ENCODE measurements at regions not wholly inside any gene's neighbourhood (a gene's known extent, or its start where the extent isn't known, plus 50 kb on each side); places are given as distances from the start of the nearest gene placed in this dataset.

DNA sequence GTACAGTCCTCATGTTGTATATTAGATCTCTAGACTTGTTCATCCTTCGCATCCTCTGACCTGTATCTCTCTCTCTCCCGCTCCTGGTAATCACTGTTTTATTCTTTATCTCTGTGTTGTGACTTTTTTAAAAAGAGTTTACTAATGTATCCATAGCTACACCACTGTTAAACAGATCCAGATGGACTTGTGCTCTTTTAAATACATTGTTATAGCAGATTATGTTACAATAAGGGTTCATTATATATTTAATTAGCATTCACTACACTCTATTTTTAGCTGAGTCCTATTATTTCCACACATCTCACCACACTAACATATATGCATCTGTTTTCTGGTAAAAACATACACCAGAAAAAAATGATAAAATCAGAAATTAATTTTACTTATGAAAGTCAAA is 90.5 kb downstream of the RBM43 start:
- Mint-ChIP-seq H3K4me1 (no peaks in the 10 kb centered on the region), H3K27me3 (no peaks in the 10 kb centered on the region), H3K36me3 (no peaks in the 10 kb centered on the region)

DNA sequence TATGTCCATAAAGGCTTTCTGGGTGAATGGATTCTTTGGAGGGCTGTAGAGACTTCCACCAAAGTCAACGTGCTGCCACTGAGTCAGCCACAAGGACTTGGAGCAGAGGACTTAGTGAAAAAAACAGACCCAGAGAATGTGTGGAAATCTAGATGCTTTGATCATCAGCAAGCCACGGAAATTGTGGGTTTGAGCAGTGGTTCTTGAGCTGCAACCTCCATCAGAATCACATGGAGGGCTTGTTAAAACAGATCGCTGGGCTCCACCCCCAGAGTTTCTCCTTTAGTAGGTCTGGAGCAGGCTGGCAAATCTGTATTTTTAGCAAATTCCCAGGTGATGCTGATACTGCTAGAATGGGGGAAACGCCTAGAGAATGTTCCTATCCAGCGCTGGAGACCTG is 95.3 kb downstream of the RBM43 start:
- no peak overlapping the region for H3K4me3 Mint-ChIP-seq
- no peak overlapping the region for H3K27ac Mint-ChIP-seq
- no peaks in the 10 kb centered on the region for H3K4me1 Mint-ChIP-seq

More for the DNA sequence above, 90.5 kb downstream of the RBM43 start:
- Mint-ChIP-seq H3K27ac (no peak overlapping the region), H3K4me3 (no peak overlapping the region), H3K9me3 (no peaks in the 10 kb centered on the region)
- ATAC-seq: no peak

DNA sequence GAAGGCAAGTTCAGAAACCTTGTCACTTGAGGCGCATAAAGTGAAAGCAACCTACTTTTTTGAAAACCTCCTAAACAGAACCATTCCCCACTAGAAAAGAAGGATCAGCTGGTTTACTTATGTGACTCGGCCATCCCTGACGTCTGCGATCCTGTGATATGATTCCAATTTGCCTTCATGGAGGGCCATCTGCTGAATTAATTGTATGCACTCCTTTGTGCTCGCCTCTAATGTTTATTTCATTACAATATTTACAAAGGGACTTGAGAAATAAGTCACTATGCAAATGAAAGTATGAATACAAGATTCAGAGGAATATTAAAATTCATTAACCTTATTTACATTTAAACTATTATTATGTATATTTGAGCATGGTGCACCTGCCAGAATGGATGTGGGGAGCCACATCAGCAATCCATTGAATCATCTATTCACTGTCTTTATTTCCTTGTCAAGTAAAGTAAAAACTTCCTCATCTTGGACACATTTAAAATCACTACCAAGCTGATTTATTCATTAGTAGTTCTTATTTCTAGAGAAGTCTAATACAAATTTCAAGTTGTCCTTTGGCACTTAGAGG is 96.5 kb downstream of the RBM43 start:
- Mint-ChIP-seq H3K9me3 (no peaks in the 10 kb centered on the region), H3K27me3 (peaks cover 9% of the 10 kb centered on the region), H3K36me3 (no peaks in the 10 kb centered on the region), H3K4me3 (no peak overlapping the region), H3K27ac (no peak overlapping the region), H3K4me1 (no peaks in the 10 kb centered on the region)
- ATAC-seq: no peak

More for the DNA sequence above, 95.3 kb downstream of the RBM43 start:
- H3K36me3 Mint-ChIP-seq: no peaks in the 10 kb centered on the region
- H3K27me3 Mint-ChIP-seq: peaks cover 6% of the 10 kb centered on the region
- ATAC-seq: no peak
- no peaks in the 10 kb centered on the region for H3K9me3 Mint-ChIP-seq

DNA sequence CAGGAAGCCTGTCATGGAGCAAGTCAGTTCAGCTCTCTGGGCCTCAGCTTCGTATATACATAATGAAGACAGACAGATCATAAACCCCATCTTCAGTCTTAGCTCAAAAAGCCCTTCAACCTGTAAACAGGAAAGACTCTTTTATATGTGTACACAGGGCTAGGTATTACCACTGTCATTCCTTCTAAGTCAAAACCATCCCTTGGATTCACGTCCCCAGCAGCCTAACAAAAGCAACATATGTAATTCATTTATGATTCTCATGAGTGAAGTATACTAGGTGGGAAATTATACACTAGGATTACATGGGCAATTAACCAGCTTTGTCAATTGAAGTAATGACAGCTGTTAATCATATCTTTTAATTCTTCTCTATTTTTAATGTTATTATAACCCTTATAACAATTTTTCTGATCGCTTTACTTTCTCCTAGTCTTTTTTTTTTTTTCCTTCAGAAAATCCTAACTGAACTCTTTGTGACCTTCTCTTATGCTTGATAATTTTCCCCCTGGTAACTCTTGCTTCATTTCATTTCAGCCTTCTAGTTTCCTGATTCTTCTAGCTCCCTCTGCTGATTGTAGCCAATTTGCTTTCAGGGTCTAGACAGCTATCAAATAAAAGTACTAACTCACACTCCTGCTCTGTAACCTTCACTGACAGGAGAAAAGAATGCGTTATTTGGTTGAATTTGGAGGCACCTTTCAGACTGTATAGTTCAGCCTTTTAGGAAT is 99.7 kb downstream of the RBM43 start:
- Mint-ChIP-seq H3K4me1 (no peaks in the 10 kb centered on the region), H3K36me3 (no peaks in the 10 kb centered on the region), H3K27me3 (peaks cover 14% of the 10 kb centered on the region), H3K4me3 (no peak overlapping the region), H3K9me3 (no peaks in the 10 kb centered on the region), H3K27ac (no peak overlapping the region)
- no peak for ATAC-seq

DNA sequence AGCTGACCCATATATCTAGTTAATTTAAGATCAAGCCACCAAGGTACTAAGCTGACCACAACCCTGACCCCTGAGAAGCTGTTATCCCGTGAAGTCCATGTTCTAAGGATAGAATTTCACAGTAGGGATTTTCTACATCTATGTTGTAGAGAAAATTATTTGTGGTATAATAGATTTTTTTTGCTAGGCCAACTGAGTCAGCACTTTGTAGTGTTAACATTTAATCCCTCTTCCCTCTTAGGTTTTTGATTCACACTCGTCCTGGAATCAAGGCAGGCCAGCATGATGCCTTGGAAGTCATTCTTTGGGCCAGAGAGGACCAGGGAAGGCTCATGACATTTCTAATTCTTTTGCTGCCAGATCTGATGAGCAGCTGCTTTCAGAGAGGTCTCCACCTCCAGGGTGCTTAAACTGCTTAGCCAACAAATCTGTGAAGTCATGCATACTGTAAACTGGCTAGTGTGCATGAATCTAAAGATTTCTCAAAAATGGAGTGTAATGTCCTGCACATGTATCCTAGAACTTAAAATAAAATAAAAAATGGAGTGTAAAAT is 102.5 kb downstream of the RBM43 start:
- Mint-ChIP-seq H3K4me3 (no peak overlapping the region), H3K36me3 (no peaks in the 10 kb centered on the region), H3K4me1 (no peaks in the 10 kb centered on the region), H3K27me3 (peaks cover 8% of the 10 kb centered on the region), H3K9me3 (no peaks in the 10 kb centered on the region), H3K27ac (no peak overlapping the region)
- ATAC-seq: no peak

DNA sequence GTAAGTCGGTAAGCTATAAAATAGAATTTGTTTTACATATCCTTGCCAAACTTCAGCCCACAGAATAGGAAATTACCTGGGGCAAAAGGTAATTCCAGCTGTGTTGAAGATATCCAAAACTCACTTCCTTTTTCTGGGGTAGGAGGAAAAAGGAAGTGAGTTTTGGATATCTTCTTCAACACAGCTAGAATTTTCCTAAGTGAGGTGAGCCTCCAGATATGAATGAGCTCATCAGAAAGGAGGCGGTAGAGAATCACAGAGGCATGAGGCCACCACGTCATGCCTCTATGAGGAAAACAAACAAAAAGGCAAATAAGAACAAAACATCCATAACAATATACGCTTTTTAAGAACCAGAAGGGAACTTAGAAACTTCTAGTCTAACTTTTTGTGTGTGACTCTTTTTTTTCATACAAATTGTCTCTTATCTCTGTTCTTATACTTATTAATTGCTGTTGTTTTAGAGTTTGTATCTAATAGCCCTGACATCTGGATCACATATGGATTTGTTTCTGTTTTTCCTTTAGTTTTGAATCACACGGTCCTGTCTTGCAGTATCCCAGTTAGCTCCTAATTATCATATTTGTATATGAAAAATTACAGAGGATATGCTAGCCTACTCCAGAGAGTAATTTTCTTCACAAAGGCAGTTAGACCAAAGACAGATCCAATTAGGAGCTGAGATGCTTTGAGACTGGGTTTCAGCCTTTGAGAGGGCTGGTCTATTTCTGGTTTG is 104.5 kb downstream of the RBM43 start:
- Mint-ChIP-seq H3K4me3 (no peak overlapping the region), H3K27me3 (peaks cover 19% of the 10 kb centered on the region), H3K4me1 (no peaks in the 10 kb centered on the region), H3K36me3 (no peaks in the 10 kb centered on the region), H3K9me3 (no peaks in the 10 kb centered on the region), H3K27ac (no peak overlapping the region)
- ATAC-seq: no peak

DNA sequence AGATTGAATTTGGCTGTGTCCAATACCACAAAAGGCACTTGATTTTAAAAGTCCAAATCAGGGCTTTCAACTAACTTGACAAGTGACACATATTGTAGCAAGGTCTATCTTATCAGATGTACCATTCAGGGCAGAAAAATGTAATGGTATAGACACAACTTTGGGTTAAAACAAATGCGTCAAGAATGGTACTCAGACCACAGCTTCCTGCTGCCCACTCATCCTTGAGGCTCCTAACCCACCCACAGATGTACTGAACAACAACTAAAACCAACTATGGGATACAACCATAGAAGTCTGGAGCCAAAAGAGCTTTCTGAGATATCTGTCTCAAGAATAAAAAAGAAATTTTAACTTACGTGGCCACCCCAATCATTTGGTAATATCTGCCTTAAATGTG is 105.2 kb downstream of the RBM43 start:
- H3K27me3 Mint-ChIP-seq: peaks cover 19% of the 10 kb centered on the region
- ATAC-seq: no peak
- no peaks in the 10 kb centered on the region for H3K4me1 Mint-ChIP-seq
- H3K4me3 Mint-ChIP-seq: no peak overlapping the region
- no peak overlapping the region for H3K27ac Mint-ChIP-seq
- H3K9me3 Mint-ChIP-seq: no peaks in the 10 kb centered on the region
- no peaks in the 10 kb centered on the region for H3K36me3 Mint-ChIP-seq

DNA sequence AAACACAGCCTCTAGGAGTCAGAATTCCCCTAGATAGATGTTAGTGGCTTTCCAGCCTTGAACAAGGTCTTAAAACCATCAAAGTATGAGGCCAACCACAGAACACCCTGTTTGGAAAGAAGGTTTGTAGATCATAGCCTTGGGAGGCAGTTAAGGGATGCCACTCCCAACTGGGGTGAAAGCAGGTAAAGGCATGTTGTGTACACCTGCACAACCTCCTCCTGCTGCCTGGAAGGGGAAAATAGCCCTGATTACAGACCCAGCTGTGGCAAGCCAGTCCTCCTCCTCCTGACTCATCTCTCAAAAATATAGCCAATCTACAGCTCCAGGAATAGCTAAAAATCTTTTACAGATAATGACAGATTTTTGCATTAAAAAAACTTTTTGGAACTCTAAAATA is 108.1 kb downstream of the RBM43 start:
- H3K27ac Mint-ChIP-seq: no peak overlapping the region
- no peaks in the 10 kb centered on the region for H3K4me1 Mint-ChIP-seq
- H3K4me3 Mint-ChIP-seq: no peak overlapping the region
- no peaks in the 10 kb centered on the region for H3K36me3 Mint-ChIP-seq
- no peaks in the 10 kb centered on the region for H3K9me3 Mint-ChIP-seq
- H3K27me3 Mint-ChIP-seq: peaks cover 11% of the 10 kb centered on the region
- ATAC-seq: no peak

DNA sequence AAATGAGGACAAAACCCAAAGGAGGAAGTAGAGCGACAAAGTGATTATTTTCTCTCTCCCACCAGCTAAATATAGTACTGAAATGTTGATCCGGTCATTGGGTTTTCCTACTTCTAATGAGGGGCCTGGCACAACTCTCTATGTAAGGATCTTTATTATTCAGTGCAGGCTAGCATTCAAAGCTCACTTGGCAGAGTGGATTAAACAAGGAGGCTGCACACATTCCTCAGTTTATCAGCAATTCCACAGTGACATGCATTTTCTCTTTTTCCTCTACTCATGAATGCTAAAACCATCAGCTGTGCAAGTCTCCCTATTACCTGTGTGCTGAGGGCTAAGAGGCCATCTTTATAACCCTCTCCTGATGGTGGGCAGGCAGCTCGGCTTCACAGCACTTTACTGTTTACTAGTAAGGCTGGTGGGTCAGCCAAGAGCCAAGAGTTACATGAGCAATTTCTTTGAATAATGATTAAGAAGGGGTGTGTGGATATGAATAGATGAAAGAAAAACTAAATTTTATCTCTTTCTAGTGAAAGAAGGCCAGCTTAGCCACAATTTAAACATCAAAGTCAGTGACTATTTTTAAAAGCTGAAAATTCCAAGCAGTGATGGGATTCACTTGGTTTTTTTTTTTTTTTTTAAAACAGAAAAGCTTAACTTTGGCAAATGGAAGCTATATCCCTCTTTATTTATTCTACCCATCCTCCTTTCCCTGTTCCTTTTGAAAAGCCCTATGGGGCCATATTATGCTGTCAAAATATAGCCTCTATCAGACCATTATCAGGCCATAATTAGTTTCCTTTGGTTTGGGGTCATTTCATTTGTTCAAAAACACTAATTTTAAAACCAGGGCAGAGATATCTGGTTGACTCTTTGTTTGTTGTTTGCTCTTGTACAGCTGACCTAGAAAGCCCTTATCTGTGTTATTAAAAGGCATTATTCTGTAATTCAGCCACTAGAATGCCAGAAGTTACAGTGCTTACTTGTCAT is 111.0 kb downstream of the RBM43 start:
- Mint-ChIP-seq H3K4me3 (no peak overlapping the region), H3K27me3 (peaks cover 11% of the 10 kb centered on the region), H3K4me1 (no peaks in the 10 kb centered on the region), H3K36me3 (no peaks in the 10 kb centered on the region), H3K27ac (no peak overlapping the region), H3K9me3 (no peaks in the 10 kb centered on the region)
- no peak for ATAC-seq

DNA sequence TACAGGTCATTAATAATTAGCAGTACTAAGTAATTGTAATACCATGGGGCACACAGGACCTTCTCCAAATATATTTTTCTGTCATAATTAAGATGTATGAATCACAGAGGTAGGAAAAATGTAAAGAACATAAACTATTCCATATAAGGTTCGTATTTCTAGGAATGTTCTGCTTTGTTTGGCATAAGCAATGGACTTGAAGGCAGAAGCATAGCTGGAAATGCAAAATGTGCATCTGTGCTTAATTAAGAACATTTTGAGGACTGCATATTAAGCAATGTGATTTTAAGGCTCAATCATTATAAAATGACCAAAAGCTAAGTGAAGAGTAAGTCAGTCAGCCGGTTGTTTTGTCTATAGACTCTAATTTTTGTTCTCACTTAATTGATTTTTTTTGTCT is 123.2 kb downstream of the RBM43 start:
- H3K36me3 Mint-ChIP-seq: no peaks in the 10 kb centered on the region
- no peak for ATAC-seq
- no peaks in the 10 kb centered on the region for H3K4me1 Mint-ChIP-seq
- no peak overlapping the region for H3K4me3 Mint-ChIP-seq
- no peaks in the 10 kb centered on the region for H3K27me3 Mint-ChIP-seq
- H3K27ac Mint-ChIP-seq: no peak overlapping the region
- H3K9me3 Mint-ChIP-seq: peaks cover 3% of the 10 kb centered on the region

DNA sequence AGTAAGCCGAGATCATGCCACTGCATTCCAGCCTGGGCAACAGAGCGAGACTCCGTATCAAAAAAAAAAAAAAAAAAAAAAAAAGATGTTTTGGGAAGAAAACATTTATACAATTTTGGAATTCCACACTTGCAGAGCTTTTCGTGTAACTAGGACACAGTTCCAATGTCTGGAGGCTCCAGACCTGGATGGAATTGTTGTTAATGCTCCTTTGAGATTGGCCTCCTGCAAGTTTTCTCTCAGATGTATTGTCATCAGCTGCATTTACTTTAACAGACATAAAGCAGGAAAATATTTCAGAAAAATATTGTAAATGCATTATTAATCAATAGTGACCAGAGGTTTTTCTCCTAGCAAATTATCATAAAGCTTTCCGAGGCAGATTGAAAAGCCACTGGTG is 124.1 kb downstream of the RBM43 start:
- H3K27me3 Mint-ChIP-seq: no peaks in the 10 kb centered on the region
- no peak overlapping the region for H3K4me3 Mint-ChIP-seq
- peaks cover 3% of the 10 kb centered on the region for H3K9me3 Mint-ChIP-seq
- H3K4me1 Mint-ChIP-seq: no peaks in the 10 kb centered on the region
- H3K36me3 Mint-ChIP-seq: no peaks in the 10 kb centered on the region
- ATAC-seq: no peak
- H3K27ac Mint-ChIP-seq: no peak overlapping the region

DNA sequence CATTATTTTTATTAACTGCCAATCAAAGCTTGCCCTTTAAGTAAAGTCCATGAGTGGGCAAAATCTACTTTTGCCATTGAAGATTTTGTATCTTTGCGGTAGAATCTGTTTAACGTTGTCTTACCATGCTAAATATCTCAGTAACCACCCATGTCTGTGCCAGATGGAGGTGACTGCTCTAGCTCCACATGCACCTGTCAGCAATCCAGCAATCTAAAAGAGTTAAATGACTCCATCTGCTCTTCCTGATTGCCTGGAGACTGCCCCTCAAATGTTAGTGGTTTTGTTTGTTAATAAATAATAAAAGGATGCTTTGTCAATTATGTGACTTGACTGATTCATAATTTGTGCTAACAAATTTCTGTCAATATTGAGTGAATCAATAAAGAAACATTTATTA is 141.7 kb downstream of the RBM43 start:
- no peak for ATAC-seq
- H3K27ac Mint-ChIP-seq: no peak overlapping the region
- H3K27me3 Mint-ChIP-seq: peaks cover 24% of the 10 kb centered on the region

DNA sequence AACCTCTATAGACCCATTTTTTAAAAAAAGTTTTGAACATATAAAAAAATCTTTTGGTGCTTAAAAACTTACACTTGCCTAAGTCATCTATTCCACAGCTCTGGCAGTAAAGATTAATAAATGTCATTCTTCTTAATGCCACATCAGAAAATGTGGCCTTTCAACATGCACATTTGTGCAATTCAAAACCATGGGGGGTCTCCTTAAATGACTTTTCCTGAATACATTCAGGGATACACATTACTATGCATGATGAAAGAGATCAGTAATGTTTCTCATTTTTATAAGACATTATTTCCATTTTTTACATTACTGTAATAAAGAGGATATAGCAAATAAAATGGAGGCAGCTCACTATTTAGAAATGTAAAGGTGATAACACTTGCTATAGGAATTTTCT is 142.3 kb downstream of the RBM43 start:
- Mint-ChIP-seq H3K27ac (no peak overlapping the region), H3K27me3 (peaks cover 24% of the 10 kb centered on the region), H3K4me3 (no peak overlapping the region), H3K4me1 (no peaks in the 10 kb centered on the region), H3K9me3 (no peaks in the 10 kb centered on the region), H3K36me3 (no peaks in the 10 kb centered on the region)
- ATAC-seq: no peak

More for the DNA sequence above, 141.7 kb downstream of the RBM43 start:
- no peak overlapping the region for H3K4me3 Mint-ChIP-seq
- H3K4me1 Mint-ChIP-seq: no peaks in the 10 kb centered on the region
- H3K9me3 Mint-ChIP-seq: no peaks in the 10 kb centered on the region
- no peaks in the 10 kb centered on the region for H3K36me3 Mint-ChIP-seq

DNA sequence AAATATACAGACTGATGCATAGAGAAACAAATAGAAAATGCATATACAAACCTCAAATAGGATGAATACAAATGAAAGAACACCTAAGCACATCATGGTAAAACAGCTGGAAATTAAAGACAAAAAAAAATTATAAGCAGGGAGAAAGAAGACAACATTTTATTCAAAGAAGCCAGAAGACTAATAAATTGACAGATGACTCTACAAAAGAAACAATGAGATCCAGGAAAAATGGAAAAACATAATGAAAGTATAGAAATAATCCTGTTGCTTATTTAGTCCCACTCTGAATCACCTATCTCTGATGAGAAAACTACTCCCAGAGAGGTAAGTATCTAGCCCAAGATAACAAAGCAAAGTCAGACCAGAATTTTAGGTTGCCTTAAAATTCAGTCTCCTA is 143.4 kb downstream of the RBM43 start:
- Mint-ChIP-seq H3K4me3 (no peak overlapping the region), H3K4me1 (no peaks in the 10 kb centered on the region), H3K9me3 (no peaks in the 10 kb centered on the region), H3K27ac (no peak overlapping the region), H3K36me3 (no peaks in the 10 kb centered on the region), H3K27me3 (peaks cover 26% of the 10 kb centered on the region)
- ATAC-seq: no peak

DNA sequence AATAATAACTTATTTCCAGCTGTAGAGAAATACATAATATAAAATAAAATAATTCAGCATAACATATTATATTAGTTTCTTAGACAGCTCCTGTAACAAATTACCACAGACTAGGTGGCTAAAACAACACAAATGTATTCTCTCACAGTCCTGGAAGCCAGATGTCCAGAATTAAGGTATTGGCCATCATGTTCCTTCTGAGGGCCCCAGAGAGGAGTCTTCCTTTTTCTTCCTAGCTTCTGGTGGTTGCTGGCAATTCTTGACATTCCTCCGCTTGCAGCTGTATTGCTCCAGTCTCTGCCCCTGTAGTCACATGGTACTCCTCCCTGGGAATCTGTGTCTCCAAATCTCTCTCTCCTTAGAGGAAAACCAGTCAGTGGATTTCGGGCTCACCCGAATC is 146.8 kb downstream of the RBM43 start:
- Mint-ChIP-seq H3K27me3 (peaks cover 24% of the 10 kb centered on the region), H3K4me1 (no peaks in the 10 kb centered on the region), H3K9me3 (no peaks in the 10 kb centered on the region), H3K36me3 (no peaks in the 10 kb centered on the region), H3K4me3 (no peak overlapping the region), H3K27ac (no peak overlapping the region)
- ATAC-seq: no peak

All from stimulated activated memory B cell treated with anti-CD40 and anti-IgM and Interleukin-4, amounts not matched to agents 10 μg/mL and 1 μg/mL and 100 μg/mL, for 72 hours (primary cell).